ENCODE measurements at regions not wholly inside any gene's neighbourhood (a gene's known extent, or its start where the extent isn't known, plus 50 kb on each side); places are given as distances from the start of the nearest gene placed in this dataset.

- TF ChIP-seq POLR2A (IDR thresholded peaks at IDR 0.05), result no peak
- no peak for TF ChIP-seq CTCF (IDR thresholded peaks at IDR 0.05)
- TF ChIP-seq POLR2AphosphoS5 (IDR thresholded peaks at IDR 0.05), result no peak
- no peak for TF ChIP-seq EP300 (IDR thresholded peaks at IDR 0.05)
- H3K4me1 ChIP-seq, result peaks cover 0 to 13% (median 3%) of the 10 kb centered on the region in 4 donors
- no peak for DNase-seq
- intact Hi-C loops (cut with DNase I; ENCODE audit: low total_unique reads), result no loop called here
- H3K9me3 ChIP-seq, result no peaks in the 10 kb centered on the region
- no peak overlapping the region for H3K4me3 ChIP-seq
- no peaks in the 10 kb centered on the region for H3K36me3 ChIP-seq
- no peak overlapping the region for H3K27ac ChIP-seq
- 42 to 82% (median 72%) methylated on average over 1 of the region's 1 CpG for WGBS, 5 donors
- H3K27me3 ChIP-seq, result no peaks in the 10 kb centered on the region
Measured at GRCh38 chr6:104537180-104537579, 322.5 kb downstream of the HACE1 start.

- Histone ChIP-seq H3K27ac (no peak overlapping the region), H3K36me3 (no peaks in the 10 kb centered on the region), H3K4me3 (no peak overlapping the region), H3K9me3 (no peaks in the 10 kb centered on the region), H3K27me3 (no peaks in the 10 kb centered on the region), H3K4me1 (peaks cover 0 to 25% (median 4%) of the 10 kb centered on the region in 4 donors)
- 55 to 78% (median 69%) methylated on average over 3 of the region's 3 CpGs for WGBS, 5 donors
- TF ChIP-seq EP300 (IDR thresholded peaks at IDR 0.05) (no peak), POLR2AphosphoS5 (IDR thresholded peaks at IDR 0.05) (no peak), POLR2A (IDR thresholded peaks at IDR 0.05) (no peak), CTCF (IDR thresholded peaks at IDR 0.05) (no peak)
- intact Hi-C loops (cut with DNase I; ENCODE audit: low total_unique reads), result no loop called here
- no peak for DNase-seq
Measured at GRCh38 chr6:104532462-104532861, 327.3 kb downstream of the HACE1 start.

GRCh38 chr6:104531646-104532045, 328.1 kb downstream of the HACE1 start:
- Histone ChIP-seq H3K36me3 (no peaks in the 10 kb centered on the region), H3K4me3 (no peak overlapping the region), H3K9me3 (no peaks in the 10 kb centered on the region), H3K27me3 (no peaks in the 10 kb centered on the region), H3K4me1 (peaks cover 0 to 29% (median 7%) of the 10 kb centered on the region in 4 donors), H3K27ac (no peak overlapping the region)
- WGBS, 5 donors, result 56 to 85% (median 81%) methylated on average over 1 of the region's 1 CpG
- TF ChIP-seq EP300 (IDR thresholded peaks at IDR 0.05) (no peak), POLR2A (IDR thresholded peaks at IDR 0.05) (no peak), POLR2AphosphoS5 (IDR thresholded peaks at IDR 0.05) (no peak), CTCF (IDR thresholded peaks at IDR 0.05) (no peak)
- DNase-seq, result no peak
- intact Hi-C loops (cut with DNase I; ENCODE audit: low total_unique reads), result no loop called here

- 52 to 68% (median 56%) methylated on average over 10 of the region's 10 CpGs for WGBS, 5 donors
- TF ChIP-seq POLR2AphosphoS5 (IDR thresholded peaks at IDR 0.05), result no peak
- no peak for TF ChIP-seq EP300 (IDR thresholded peaks at IDR 0.05)
- TF ChIP-seq POLR2A (IDR thresholded peaks at IDR 0.05), result no peak
- no peak for TF ChIP-seq CTCF (IDR thresholded peaks at IDR 0.05)
- Histone ChIP-seq H3K36me3 (no peaks in the 10 kb centered on the region), H3K4me3 (no peak overlapping the region), H3K4me1 (peaks cover 0 to 42% (median 16%) of the 10 kb centered on the region in 4 donors), H3K9me3 (no peaks in the 10 kb centered on the region), H3K27ac (no peak overlapping the region), H3K27me3 (no peaks in the 10 kb centered on the region)
- intact Hi-C loops (cut with DNase I; ENCODE audit: low total_unique reads), result no loop called here
- no peak for DNase-seq
Measured at GRCh38 chr6:104527761-104528415, 331.8 kb downstream of the HACE1 start.
